Heart left ventricle (tissue), 13 donors: ENCODE measurements at regions not wholly inside any gene's neighbourhood (a gene's known extent, or its start where the extent isn't known, plus 50 kb on each side); places are given as distances from the start of the nearest gene placed in this dataset.

ENCODE experiments used
- CTCF ChIP-seq, 12 donors: fragments of 200-600 bp; sonication (generic) in 4 of 12; IDR thresholded peaks; one replicate each; pipeline versions ENCODE4 v1.5.0 to v1.8.0; 2018 to 2022; ENCODE audit warnings: antibody characterized with exemption in 12 of 12, mild to moderate bottlenecking in 5 of 12
- POLR2A ChIP-seq, 2 donors: fragments of 450-650 bp; IDR thresholded peaks; one replicate each; pipeline ENCODE4 v1.6.1; 2017; ENCODE audit warnings: antibody characterized with exemption in 2 of 2, mild to moderate bottlenecking in 2 of 2, moderate library complexity in 2 of 2
- donor health status: ischemic (EF 13 %, LVEDD 7.1; RV severe dilation, severe dysfunction).
- donor health status: DM: no; HTN: yes; CAD: no.
- donor health status: DM: no; HTN: no; CAD: no.
- donor health status: ischemic (EF 25% LVEDD 6.9; RV normal size, moderate dysfunction).
- donor health status: ischemic (EF 25% LVEDD 5.7; RV mildly dilated, moderate dysfunction).
- donor health status: ischemic (EF 35%, LVEDD 5.7; RV mildly dilated, moderate dysfunction).
- donor health status: nonischemic (EF 11% LVEDD 7.7; RV severe dilation, severe dysfunction).
- donor health status: DM: yes; HTN: yes; CAD: no.
- donor health status: PGD.
- donor health status: ischemic (EF 29% LVEDD 5.4; RV normal size, mild dysfunction).
- donor health status: nonischemic (EF 23%, LVEDD 6.1; RV moderate dilation, normal function).

GRCh38 chr2:106336737-106337136, 131.5 kb downstream of the RGPD3 start:
- TF ChIP-seq POLR2A (IDR thresholded peaks at IDR 0.05), result no peak
- TF ChIP-seq CTCF (IDR thresholded peaks at IDR 0.05), result no peak
